Liver (tissue), 8 donors: ENCODE measurements at regions not wholly inside any gene's neighbourhood (a gene's known extent, or its start where the extent isn't known, plus 50 kb on each side); places are given as distances from the start of the nearest gene placed in this dataset.
A peak's percentile ranks its signal among the peaks of the same experiment; 100 is the strongest.

Experiments used
- DNase-seq: peaks from one replicate; pipeline ENCODE4 v3.0.0-alpha.2; 2017; ENCODE audit warnings: low spot score
- H3K27ac ChIP-seq, 2 donors: one replicate each; pipeline ENCODE4 v1.7.0; 2013; ENCODE audit warnings: inconsistent platforms in 2 of 2, low read length in 2 of 2, control low read depth in 1 of 2, low read depth in 1 of 2, mild to moderate bottlenecking in 1 of 2
- H3K27me3 ChIP-seq, 4 donors: one replicate each; pipeline versions ENCODE4 v1.6.1 to v1.7.0; 2013; ENCODE audit warnings: low read length in 3 of 4, inconsistent platforms in 1 of 4, mild to moderate bottlenecking in 1 of 4, moderate library complexity in 1 of 4; ENCODE audit not compliant: control insufficient read depth in 4 of 4, insufficient read depth in 4 of 4
- H3K36me3 ChIP-seq, 4 donors: one replicate each; pipeline versions ENCODE4 v1.6.1 to v1.7.0; 2013; ENCODE audit warnings: low read length in 3 of 4, mild to moderate bottlenecking in 3 of 4, low read depth in 1 of 4, moderate library complexity in 1 of 4; ENCODE audit not compliant: control insufficient read depth in 4 of 4, insufficient read depth in 3 of 4
- H3K4me1 ChIP-seq, 4 donors: one replicate each; pipeline versions ENCODE4 v1.6.1 to v1.7.0; 2013; ENCODE audit warnings: low read length in 3 of 4, mild to moderate bottlenecking in 3 of 4, moderate library complexity in 1 of 4; ENCODE audit not compliant: control insufficient read depth in 4 of 4, insufficient read depth in 4 of 4
- H3K4me3 ChIP-seq, 3 donors: one replicate each; pipeline versions ENCODE4 v1.6.1 to v1.7.0; 2013; ENCODE audit warnings: low read length in 3 of 3, control low read depth in 1 of 3, low read depth in 1 of 3, mild to moderate bottlenecking in 1 of 3
- H3K9ac ChIP-seq, 2 donors: one replicate each; pipeline ENCODE4 v1.7.0; 2013; ENCODE audit warnings: low read length in 2 of 2, mild to moderate bottlenecking in 2 of 2, moderate library complexity in 2 of 2, control low read depth in 1 of 2, low read depth in 1 of 2
- H3K9me3 ChIP-seq, 4 donors: one replicate each; pipeline versions ENCODE4 v1.6.1 to v1.7.0; 2013; ENCODE audit warnings: low read length in 3 of 4; ENCODE audit not compliant: control insufficient read depth in 4 of 4
- ATF3 ChIP-seq: IDR thresholded peaks from 2 replicates; pipeline ENCODE4 v1.6.1; 2016; ENCODE audit warnings: antibody characterized with exemption
- EGR1 ChIP-seq, 2 donors: IDR thresholded peaks; 2 replicates each; pipeline ENCODE4 v1.6.1; 2016 to 2018; ENCODE audit warnings: antibody characterized with exemption in 2 of 2, low read depth in 2 of 2
- FOXA1 ChIP-seq: IDR thresholded peaks from 2 replicates; pipeline ENCODE4 v1.6.1; 2016; ENCODE audit warnings: antibody characterized with exemption
- FOXA2 ChIP-seq: IDR thresholded peaks from 2 replicates; pipeline ENCODE4 v1.6.1; 2016; ENCODE audit warnings: antibody characterized with exemption
- GABPA ChIP-seq, 2 donors: IDR thresholded peaks in 1 of 2; conservative IDR thresholded peaks in 1 of 2; 2 replicates each; pipeline ENCODE4 v1.6.1; 2016; ENCODE audit warnings: antibody characterized with exemption in 2 of 2, mild to moderate bottlenecking in 1 of 2, moderate library complexity in 1 of 2
- HNF4A ChIP-seq, 2 donors: conservative IDR thresholded peaks; 2 replicates each; pipeline ENCODE4 v1.6.1; 2016; ENCODE audit warnings: antibody characterized with exemption in 2 of 2, mild to moderate bottlenecking in 2 of 2
- HNF4G ChIP-seq: IDR thresholded peaks from 2 replicates; pipeline ENCODE4 v1.6.1; 2016; ENCODE audit warnings: antibody characterized with exemption
- MAX ChIP-seq: IDR thresholded peaks from 2 replicates; pipeline ENCODE4 v1.6.1; 2016; ENCODE audit warnings: antibody characterized with exemption
- NR2F2 ChIP-seq: IDR thresholded peaks from 2 replicates; pipeline ENCODE4 v1.6.1; 2016; ENCODE audit warnings: antibody characterized with exemption
- RAD21 ChIP-seq, 2 donors: IDR thresholded peaks; 2 replicates each; pipeline ENCODE4 v1.6.1; 2016; ENCODE audit warnings: antibody characterized with exemption in 2 of 2, mild to moderate bottlenecking in 2 of 2
- RXRA ChIP-seq, 2 donors: IDR thresholded peaks; 2 replicates each; pipeline ENCODE4 v1.6.1; 2017 to 2018; ENCODE audit warnings: antibody characterized with exemption in 2 of 2, mild to moderate bottlenecking in 1 of 2
- SP1 ChIP-seq: IDR thresholded peaks from 2 replicates; pipeline ENCODE4 v1.6.1; 2018; ENCODE audit warnings: antibody characterized with exemption, mild to moderate bottlenecking
- TAF1 ChIP-seq: conservative IDR thresholded peaks from 2 replicates; pipeline ENCODE4 v1.6.1; 2016; ENCODE audit warnings: antibody characterized with exemption, mild to moderate bottlenecking
- WGBS: extraction: QIAGEN DNeasy Blood & Tissue Kit; methylation state at CpG from one replicate; pipeline ENCODE4 v1.1.7; 2013; 5-methylcytosine and 5-hydroxymethylcytosine counted together
- TF ChIP-seq, protein P1 (sequence below): IDR thresholded peaks from 2 replicates; pipeline ENCODE4 v1.6.1; 2016; ENCODE audit warnings: antibody characterized with exemption, mild to moderate bottlenecking
- TF ChIP-seq, protein P2 (sequence below): fragments of 150-350 bp; IDR thresholded peaks from 2 replicates; pipeline ENCODE4 v1.5.1; 2017; ENCODE audit warnings: improper control_type of control experiment, low read depth, low read length; ENCODE audit not compliant: missing input control
- TF ChIP-seq, protein P3 (sequence below): IDR thresholded peaks from 2 replicates; pipeline ENCODE4 v1.6.1; 2016; ENCODE audit warnings: antibody characterized with exemption
- donor health status: healthy.
- donor health status: healthy.
- donor health status: healthy.
- donor health status: healthy.
- donor health status: healthy.

- Histone ChIP-seq H3K4me1 (no peaks in the 10 kb centered on the region), H3K27ac (no peak overlapping the region), H3K9ac (no peak overlapping the region), H3K4me3 (no peak overlapping the region), H3K9me3 (no peaks in the 10 kb centered on the region), H3K36me3 (no peaks in the 10 kb centered on the region), H3K27me3 (no peaks in the 10 kb centered on the region)
- WGBS: 79% methylated on average over 3 of the region's 3 CpGs
- no peak for DNase-seq
- TF ChIP-seq HNF4G (no peak), NR2F2 (no peak), RXRA (IDR thresholded peaks at IDR 0.05) (no peak)
- TF ChIP-seq, protein P1, sequence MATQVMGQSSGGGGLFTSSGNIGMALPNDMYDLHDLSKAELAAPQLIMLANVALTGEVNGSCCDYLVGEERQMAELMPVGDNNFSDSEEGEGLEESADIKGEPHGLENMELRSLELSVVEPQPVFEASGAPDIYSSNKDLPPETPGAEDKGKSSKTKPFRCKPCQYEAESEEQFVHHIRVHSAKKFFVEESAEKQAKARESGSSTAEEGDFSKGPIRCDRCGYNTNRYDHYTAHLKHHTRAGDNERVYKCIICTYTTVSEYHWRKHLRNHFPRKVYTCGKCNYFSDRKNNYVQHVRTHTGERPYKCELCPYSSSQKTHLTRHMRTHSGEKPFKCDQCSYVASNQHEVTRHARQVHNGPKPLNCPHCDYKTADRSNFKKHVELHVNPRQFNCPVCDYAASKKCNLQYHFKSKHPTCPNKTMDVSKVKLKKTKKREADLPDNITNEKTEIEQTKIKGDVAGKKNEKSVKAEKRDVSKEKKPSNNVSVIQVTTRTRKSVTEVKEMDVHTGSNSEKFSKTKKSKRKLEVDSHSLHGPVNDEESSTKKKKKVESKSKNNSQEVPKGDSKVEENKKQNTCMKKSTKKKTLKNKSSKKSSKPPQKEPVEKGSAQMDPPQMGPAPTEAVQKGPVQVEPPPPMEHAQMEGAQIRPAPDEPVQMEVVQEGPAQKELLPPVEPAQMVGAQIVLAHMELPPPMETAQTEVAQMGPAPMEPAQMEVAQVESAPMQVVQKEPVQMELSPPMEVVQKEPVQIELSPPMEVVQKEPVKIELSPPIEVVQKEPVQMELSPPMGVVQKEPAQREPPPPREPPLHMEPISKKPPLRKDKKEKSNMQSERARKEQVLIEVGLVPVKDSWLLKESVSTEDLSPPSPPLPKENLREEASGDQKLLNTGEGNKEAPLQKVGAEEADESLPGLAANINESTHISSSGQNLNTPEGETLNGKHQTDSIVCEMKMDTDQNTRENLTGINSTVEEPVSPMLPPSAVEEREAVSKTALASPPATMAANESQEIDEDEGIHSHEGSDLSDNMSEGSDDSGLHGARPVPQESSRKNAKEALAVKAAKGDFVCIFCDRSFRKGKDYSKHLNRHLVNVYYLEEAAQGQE: no peak
- TF ChIP-seq, protein P2, sequence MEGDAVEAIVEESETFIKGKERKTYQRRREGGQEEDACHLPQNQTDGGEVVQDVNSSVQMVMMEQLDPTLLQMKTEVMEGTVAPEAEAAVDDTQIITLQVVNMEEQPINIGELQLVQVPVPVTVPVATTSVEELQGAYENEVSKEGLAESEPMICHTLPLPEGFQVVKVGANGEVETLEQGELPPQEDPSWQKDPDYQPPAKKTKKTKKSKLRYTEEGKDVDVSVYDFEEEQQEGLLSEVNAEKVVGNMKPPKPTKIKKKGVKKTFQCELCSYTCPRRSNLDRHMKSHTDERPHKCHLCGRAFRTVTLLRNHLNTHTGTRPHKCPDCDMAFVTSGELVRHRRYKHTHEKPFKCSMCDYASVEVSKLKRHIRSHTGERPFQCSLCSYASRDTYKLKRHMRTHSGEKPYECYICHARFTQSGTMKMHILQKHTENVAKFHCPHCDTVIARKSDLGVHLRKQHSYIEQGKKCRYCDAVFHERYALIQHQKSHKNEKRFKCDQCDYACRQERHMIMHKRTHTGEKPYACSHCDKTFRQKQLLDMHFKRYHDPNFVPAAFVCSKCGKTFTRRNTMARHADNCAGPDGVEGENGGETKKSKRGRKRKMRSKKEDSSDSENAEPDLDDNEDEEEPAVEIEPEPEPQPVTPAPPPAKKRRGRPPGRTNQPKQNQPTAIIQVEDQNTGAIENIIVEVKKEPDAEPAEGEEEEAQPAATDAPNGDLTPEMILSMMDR: no peak
These were observed 493.5 kb downstream of the EBF1 start for GRCh38 chr5:158606233-158606632.

DNA sequence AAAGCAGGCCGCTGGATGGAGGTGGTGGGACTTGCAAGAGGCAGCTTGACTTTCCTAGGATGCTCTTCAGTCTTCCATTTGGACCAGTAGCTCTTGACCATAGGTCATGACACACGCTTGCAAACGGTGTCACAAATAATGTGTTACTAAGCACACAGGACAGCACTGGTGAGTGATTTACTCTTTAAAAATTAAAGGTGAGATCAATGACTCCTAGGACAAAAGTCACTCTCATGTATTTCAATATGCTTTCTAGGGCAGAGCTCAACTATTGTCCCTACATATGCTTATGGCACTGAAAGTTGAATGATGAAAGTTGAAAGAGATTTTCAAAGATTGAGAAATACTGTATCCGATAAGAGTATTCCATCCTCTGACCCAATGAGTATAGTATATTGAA is 496.7 kb downstream of the EBF1 start:
- H3K27me3 ChIP-seq: no peaks in the 10 kb centered on the region
- no peak overlapping the region for H3K4me3 ChIP-seq
- no peak overlapping the region for H3K27ac ChIP-seq
- H3K9me3 ChIP-seq: no peaks in the 10 kb centered on the region
- no peaks in the 10 kb centered on the region for H3K36me3 ChIP-seq
- peak; percentile 31 to 60 for TF ChIP-seq HNF4A (conservative IDR thresholded peaks at IDR 0.05)
- no peak for TF ChIP-seq EGR1 (IDR thresholded peaks at IDR 0.05; ENCODE audit: low read depth in 2 of 2)
- TF ChIP-seq RAD21 (IDR thresholded peaks at IDR 0.05): peak in 1 of 2 donors; percentile 15
- TF ChIP-seq, protein P1: no peak
- TF ChIP-seq NR2F2: no peak
- peak; percentile 74 to 87 for TF ChIP-seq RXRA (IDR thresholded peaks at IDR 0.05)
- no peak for TF ChIP-seq FOXA1
- TF ChIP-seq, protein P3, sequence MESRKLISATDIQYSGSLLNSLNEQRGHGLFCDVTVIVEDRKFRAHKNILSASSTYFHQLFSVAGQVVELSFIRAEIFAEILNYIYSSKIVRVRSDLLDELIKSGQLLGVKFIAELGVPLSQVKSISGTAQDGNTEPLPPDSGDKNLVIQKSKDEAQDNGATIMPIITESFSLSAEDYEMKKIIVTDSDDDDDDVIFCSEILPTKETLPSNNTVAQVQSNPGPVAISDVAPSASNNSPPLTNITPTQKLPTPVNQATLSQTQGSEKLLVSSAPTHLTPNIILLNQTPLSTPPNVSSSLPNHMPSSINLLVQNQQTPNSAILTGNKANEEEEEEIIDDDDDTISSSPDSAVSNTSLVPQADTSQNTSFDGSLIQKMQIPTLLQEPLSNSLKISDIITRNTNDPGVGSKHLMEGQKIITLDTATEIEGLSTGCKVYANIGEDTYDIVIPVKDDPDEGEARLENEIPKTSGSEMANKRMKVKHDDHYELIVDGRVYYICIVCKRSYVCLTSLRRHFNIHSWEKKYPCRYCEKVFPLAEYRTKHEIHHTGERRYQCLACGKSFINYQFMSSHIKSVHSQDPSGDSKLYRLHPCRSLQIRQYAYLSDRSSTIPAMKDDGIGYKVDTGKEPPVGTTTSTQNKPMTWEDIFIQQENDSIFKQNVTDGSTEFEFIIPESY: peak; percentile 10
- TF ChIP-seq GABPA (IDR thresholded peaks at IDR 0.05 in 1 of 2, conservative IDR thresholded peaks at IDR 0.05 in 1 of 2): no peak
- no peak for TF ChIP-seq FOXA2
- TF ChIP-seq HNF4G: no peak
- no peak for TF ChIP-seq MAX
- TF ChIP-seq, protein P2: no peak
- TF ChIP-seq TAF1: no peak
- TF ChIP-seq ATF3: no peak
- TF ChIP-seq SP1: no peak
- no peak for DNase-seq
- WGBS: 57% methylated on average over 4 of the region's 4 CpGs
- H3K4me1 ChIP-seq: no peaks in the 10 kb centered on the region
- H3K9ac ChIP-seq: no peak overlapping the region
